ENCODE measurements at regions not wholly inside any gene's neighbourhood (a gene's known extent, or its start where the extent isn't known, plus 50 kb on each side); places are given as distances from the start of the nearest gene placed in this dataset.
A peak's percentile ranks its signal among the peaks of the same experiment; 100 is the strongest.
"Not testable (repeated sequence)": the region's sequence is repeated elsewhere in the genome, so short reads cannot be mapped to it uniquely, and the experiment has no call there.

DNA sequence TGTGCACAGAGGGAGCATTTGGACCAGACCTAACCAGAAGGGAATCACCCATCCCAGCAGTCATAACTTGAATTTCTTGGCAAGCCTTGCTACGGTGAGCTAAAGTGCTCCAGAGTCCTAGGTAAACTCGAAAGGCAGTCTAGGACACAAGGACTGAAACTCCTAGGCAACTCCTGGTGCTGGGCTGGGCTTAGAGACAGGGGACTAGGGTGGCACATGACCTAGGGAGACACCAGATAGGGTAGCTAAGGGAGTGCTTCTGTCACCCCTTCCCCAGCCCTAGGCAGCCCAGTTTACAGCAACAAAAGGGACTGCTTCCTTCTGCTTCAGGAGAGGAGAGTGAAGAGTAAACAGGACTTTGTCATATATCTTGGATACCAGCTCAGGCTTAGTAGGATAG is 256.4 kb upstream of the ARHGEF26 start:
- no peaks in the 10 kb centered on the region for H3K36me3 ChIP-seq (ENCODE audit: control insufficient read depth, insufficient read depth, low read length)
- H3K4me3 ChIP-seq (ENCODE audit: low read length), result no peak overlapping the region
- no peaks in the 10 kb centered on the region for H3K27me3 ChIP-seq (ENCODE audit: control insufficient read depth, insufficient read depth, low read length)
- no peaks in the 10 kb centered on the region for H3K9me3 ChIP-seq (replicated peaks; ENCODE audit: control insufficient read depth, low read depth, low read length)
- 90% methylated on average over 2 of the region's 2 CpGs for WGBS (ENCODE audit: insufficient coverage)
- H3K4me1 ChIP-seq (ENCODE audit: control insufficient read depth, insufficient read depth, low read length), result no peaks in the 10 kb centered on the region
- no peak for DNase-seq
- H3K27ac ChIP-seq (ENCODE audit: low read length), result no peak overlapping the region

DNA sequence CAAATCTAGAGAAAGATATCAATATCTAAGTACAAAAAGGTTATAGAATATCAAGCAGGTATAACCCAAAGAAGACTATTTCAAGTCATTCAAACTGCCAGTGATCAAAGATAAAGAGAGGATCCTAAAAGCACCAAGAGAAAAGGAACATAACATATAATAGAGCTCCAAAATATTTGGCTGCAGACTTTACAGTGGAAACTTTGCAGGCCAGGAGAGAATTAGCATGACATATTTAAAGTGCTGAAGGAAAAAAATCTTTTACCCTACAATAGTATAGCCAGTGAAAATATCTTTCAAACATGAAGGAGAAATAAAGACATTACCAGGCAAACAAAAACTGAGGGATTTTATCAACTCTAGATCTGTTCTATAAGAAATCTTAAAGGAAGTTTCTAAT is 254.3 kb upstream of the ARHGEF26 start:
- Histone ChIP-seq H3K27ac (ENCODE audit: low read length) (peak overlapping the region; percentile 51), H3K4me1 (ENCODE audit: control insufficient read depth, insufficient read depth, low read length) (no peaks in the 10 kb centered on the region), H3K27me3 (ENCODE audit: control insufficient read depth, insufficient read depth, low read length) (no peaks in the 10 kb centered on the region), H3K36me3 (ENCODE audit: control insufficient read depth, insufficient read depth, low read length) (no peaks in the 10 kb centered on the region), H3K9me3 (replicated peaks; ENCODE audit: control insufficient read depth, low read depth, low read length) (no peaks in the 10 kb centered on the region), H3K4me3 (ENCODE audit: low read length) (no peak overlapping the region)
- DNase-seq, result peak; percentile 87

DNA sequence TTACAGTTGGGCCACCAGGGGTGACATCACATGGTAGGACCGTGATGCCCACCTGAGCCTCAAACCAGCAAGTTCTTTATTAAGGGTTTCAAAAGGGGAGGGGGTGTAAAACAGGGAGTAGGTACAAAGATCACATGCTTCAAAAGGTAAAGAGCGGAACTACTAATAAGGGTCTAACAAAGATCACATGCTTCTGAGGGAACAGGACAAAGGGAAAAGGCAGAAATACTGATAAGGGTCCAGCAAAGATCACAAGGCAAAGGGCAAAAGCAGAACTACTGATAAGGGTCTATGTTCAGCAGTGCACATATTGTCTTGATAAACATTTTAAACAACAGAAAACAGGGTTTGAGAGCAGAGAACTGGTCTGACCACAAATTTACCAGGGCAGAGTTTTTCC is 246.8 kb upstream of the ARHGEF26 start:
- H3K4me1 ChIP-seq (ENCODE audit: control insufficient read depth, insufficient read depth, low read length); H3K9me3 ChIP-seq (replicated peaks; ENCODE audit: control insufficient read depth, low read depth, low read length); H3K4me3 ChIP-seq (ENCODE audit: low read length); DNase-seq; H3K27ac ChIP-seq (ENCODE audit: low read length); H3K36me3 ChIP-seq (ENCODE audit: control insufficient read depth, insufficient read depth, low read length); H3K27me3 ChIP-seq (ENCODE audit: control insufficient read depth, insufficient read depth, low read length): not testable (repeated sequence)
- WGBS (ENCODE audit: insufficient coverage), result 87% methylated on average over 2 of the region's 2 CpGs

DNA sequence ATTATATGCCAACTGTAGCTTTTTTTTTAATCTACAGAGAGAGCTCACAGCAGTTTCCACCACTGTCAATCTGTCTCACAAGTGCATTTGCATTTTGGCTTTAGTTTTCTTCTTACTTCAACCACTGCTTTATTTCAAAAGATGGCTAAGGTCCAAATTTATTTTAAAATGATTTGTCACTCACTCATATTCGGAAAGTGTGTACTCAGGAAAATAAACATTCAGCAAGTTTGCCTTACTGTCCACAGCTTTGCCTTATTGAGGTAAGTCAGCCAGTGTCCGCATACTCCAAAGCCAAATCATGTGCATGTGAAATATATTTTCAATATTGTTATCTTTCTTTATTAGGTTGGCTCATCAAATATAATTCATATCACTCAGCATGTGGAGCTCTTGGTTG is 240.7 kb upstream of the ARHGEF26 start:
- Histone ChIP-seq H3K27me3 (ENCODE audit: control insufficient read depth, insufficient read depth, low read length) (no peaks in the 10 kb centered on the region), H3K27ac (ENCODE audit: low read length) (no peak overlapping the region), H3K36me3 (ENCODE audit: control insufficient read depth, insufficient read depth, low read length) (no peaks in the 10 kb centered on the region), H3K9me3 (replicated peaks; ENCODE audit: control insufficient read depth, low read depth, low read length) (no peaks in the 10 kb centered on the region), H3K4me3 (ENCODE audit: low read length) (no peak overlapping the region), H3K4me1 (ENCODE audit: control insufficient read depth, insufficient read depth, low read length) (no peaks in the 10 kb centered on the region)
- DNase-seq, result no peak
- WGBS (ENCODE audit: insufficient coverage), result no CpG with 5 or more reads among the region's 2 CpGs

DNA sequence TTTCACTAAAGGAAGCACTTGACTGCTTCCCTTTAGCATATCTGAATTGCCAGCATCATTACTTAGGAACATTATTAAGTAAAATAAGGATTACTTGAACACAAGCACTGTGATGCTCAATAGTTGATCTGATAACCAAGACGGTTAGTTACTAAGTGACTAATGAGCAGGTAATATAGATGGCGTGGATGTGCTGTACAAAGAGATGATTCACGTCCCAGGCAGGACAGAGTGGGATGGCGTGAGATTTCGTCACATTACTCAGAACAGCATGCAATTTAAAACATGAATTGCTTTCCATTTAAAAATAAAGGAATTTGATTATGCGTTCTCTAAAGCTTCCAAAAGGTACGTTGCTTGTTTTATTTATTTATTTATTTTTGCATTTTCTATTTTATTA is 240.0 kb upstream of the ARHGEF26 start:
- Histone ChIP-seq H3K27me3 (ENCODE audit: control insufficient read depth, insufficient read depth, low read length) (no peaks in the 10 kb centered on the region), H3K9me3 (replicated peaks; ENCODE audit: control insufficient read depth, low read depth, low read length) (no peaks in the 10 kb centered on the region), H3K4me1 (ENCODE audit: control insufficient read depth, insufficient read depth, low read length) (no peaks in the 10 kb centered on the region), H3K36me3 (ENCODE audit: control insufficient read depth, insufficient read depth, low read length) (no peaks in the 10 kb centered on the region), H3K27ac (ENCODE audit: low read length) (no peak overlapping the region), H3K4me3 (ENCODE audit: low read length) (no peak overlapping the region)
- DNase-seq, result no peak
- WGBS (ENCODE audit: insufficient coverage), result no CpG with 5 or more reads among the region's 7 CpGs

DNA sequence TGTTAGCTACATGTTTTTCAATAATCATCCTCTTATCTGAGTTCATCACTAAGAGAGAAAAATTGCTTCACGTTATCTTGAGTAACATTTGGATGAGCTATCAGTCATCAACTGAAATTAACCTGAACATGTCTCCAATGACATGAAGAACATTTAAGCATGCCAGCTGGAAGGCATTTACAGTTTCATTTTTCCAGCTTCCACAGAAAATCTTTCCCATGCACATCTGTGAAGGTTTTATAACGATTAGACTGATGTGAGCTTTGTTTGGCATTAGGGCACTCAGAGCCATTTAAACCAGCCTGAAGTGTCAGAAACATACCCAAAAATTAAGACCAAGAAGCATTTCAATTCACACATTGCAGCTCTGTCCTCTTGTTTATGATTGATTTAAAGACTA is 235.8 kb upstream of the ARHGEF26 start:
- Histone ChIP-seq H3K9me3 (replicated peaks; ENCODE audit: control insufficient read depth, low read depth, low read length) (no peaks in the 10 kb centered on the region), H3K4me3 (ENCODE audit: low read length) (no peak overlapping the region), H3K27me3 (ENCODE audit: control insufficient read depth, insufficient read depth, low read length) (no peaks in the 10 kb centered on the region), H3K27ac (ENCODE audit: low read length) (no peak overlapping the region), H3K4me1 (ENCODE audit: control insufficient read depth, insufficient read depth, low read length) (no peaks in the 10 kb centered on the region), H3K36me3 (ENCODE audit: control insufficient read depth, insufficient read depth, low read length) (no peaks in the 10 kb centered on the region)
- no CpG with 5 or more reads among the region's 2 CpGs for WGBS (ENCODE audit: insufficient coverage)
- DNase-seq, result peak; percentile 39

DNA sequence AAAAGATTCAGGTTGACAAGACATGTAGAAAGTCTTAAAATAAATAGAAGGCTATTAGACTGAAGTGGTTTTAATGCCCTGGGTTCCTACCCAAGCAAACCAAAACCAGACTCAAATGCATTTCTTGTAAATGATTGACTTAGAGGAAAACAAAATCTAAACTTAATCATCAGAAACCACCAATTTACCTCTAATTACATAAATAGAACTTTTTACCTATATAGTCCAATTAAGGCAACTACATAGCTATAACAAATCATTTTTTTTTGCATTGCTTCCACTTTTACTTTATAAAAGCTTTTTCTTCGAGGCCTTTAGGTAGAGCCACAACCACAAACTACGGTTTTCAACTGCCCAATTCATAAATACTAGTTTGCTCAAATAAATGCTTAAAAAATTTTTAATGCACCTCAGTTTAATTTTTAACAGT is 231.3 kb upstream of the ARHGEF26 start:
- no peaks in the 10 kb centered on the region for H3K9me3 ChIP-seq (replicated peaks; ENCODE audit: control insufficient read depth, low read depth, low read length)
- H3K36me3 ChIP-seq (ENCODE audit: control insufficient read depth, insufficient read depth, low read length), result no peaks in the 10 kb centered on the region
- no CpG with 5 or more reads among the region's 2 CpGs for WGBS (ENCODE audit: insufficient coverage)
- no peak for DNase-seq
- no peaks in the 10 kb centered on the region for H3K27me3 ChIP-seq (ENCODE audit: control insufficient read depth, insufficient read depth, low read length)
- H3K4me3 ChIP-seq (ENCODE audit: low read length), result no peak overlapping the region
- H3K27ac ChIP-seq (ENCODE audit: low read length), result no peak overlapping the region
- H3K4me1 ChIP-seq (ENCODE audit: control insufficient read depth, insufficient read depth, low read length), result no peaks in the 10 kb centered on the region

DNA sequence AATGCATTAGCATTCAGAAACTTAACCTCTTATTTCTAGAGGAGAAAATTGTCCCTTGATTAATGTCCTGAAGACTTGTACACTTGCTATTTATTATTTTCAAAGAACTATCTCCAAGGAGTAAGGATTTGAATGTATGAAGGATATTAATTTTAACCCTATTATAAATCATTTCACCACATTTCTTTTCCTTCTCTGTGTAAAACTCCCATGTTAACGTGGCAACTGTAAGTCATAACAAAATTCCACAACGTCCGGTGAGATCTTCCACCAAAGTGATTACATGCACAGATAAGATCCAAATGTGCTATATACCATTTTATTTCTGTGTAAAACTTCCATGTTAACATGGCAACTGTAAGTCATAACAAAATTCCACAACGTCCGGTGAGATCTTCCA is 229.1 kb upstream of the ARHGEF26 start:
- Histone ChIP-seq H3K4me1 (ENCODE audit: control insufficient read depth, insufficient read depth, low read length) (no peaks in the 10 kb centered on the region), H3K36me3 (ENCODE audit: control insufficient read depth, insufficient read depth, low read length) (no peaks in the 10 kb centered on the region), H3K27ac (ENCODE audit: low read length) (no peak overlapping the region), H3K9me3 (replicated peaks; ENCODE audit: control insufficient read depth, low read depth, low read length) (no peaks in the 10 kb centered on the region), H3K4me3 (ENCODE audit: low read length) (no peak overlapping the region), H3K27me3 (ENCODE audit: control insufficient read depth, insufficient read depth, low read length) (no peaks in the 10 kb centered on the region)
- 20% methylated on average over 1 of the region's 5 CpGs for WGBS (ENCODE audit: insufficient coverage)
- DNase-seq, result peak; percentile 65

DNA sequence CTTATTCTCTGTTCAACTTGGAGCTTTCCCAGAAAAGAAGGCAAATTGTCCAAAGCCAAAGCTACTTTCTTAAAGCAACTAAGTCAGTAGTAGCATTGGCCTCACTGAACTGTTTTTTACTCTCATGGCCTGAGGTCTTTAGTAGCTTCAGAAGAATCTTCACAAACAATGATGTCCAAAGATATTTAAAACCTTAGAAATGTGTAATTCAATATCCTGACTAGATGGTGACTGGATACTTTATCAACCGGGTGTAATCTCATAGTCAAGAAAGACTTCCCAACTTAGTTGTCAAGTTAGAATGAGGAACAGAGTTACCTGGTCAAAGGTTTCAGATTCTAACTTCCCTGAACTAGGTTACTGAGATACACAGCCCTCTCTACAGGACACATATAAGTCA is 226.3 kb upstream of the ARHGEF26 start:
- Histone ChIP-seq H3K4me3 (ENCODE audit: low read length) (no peak overlapping the region), H3K27ac (ENCODE audit: low read length) (no peak overlapping the region), H3K9me3 (replicated peaks; ENCODE audit: control insufficient read depth, low read depth, low read length) (no peaks in the 10 kb centered on the region), H3K4me1 (ENCODE audit: control insufficient read depth, insufficient read depth, low read length) (no peaks in the 10 kb centered on the region), H3K36me3 (ENCODE audit: control insufficient read depth, insufficient read depth, low read length) (no peaks in the 10 kb centered on the region), H3K27me3 (ENCODE audit: control insufficient read depth, insufficient read depth, low read length) (no peaks in the 10 kb centered on the region)
- no CpG with 5 or more reads among the region's 1 CpG for WGBS (ENCODE audit: insufficient coverage)
- DNase-seq, result no peak

DNA sequence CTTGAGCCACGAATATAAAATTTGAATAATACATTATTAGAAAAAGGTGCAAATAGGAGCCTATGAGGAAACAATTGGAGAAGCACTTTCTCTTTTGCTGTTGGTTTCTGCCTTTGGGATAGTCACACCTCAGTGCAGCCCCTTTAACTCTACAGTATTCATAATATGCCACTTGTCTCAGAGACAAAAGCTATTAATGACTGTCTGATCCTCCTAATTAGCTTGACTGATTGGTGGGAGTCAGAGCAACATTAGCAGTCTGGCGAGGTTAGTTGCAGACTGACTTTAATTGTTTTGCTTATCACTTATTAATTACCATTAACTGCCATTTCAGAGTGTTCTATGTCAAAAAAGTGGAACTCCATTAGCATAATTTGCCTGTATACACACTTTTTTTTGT is 225.0 kb upstream of the ARHGEF26 start:
- Histone ChIP-seq H3K4me1 (ENCODE audit: control insufficient read depth, insufficient read depth, low read length) (no peaks in the 10 kb centered on the region), H3K4me3 (ENCODE audit: low read length) (no peak overlapping the region), H3K36me3 (ENCODE audit: control insufficient read depth, insufficient read depth, low read length) (no peaks in the 10 kb centered on the region), H3K9me3 (replicated peaks; ENCODE audit: control insufficient read depth, low read depth, low read length) (no peaks in the 10 kb centered on the region), H3K27ac (ENCODE audit: low read length) (no peak overlapping the region), H3K27me3 (ENCODE audit: control insufficient read depth, insufficient read depth, low read length) (no peaks in the 10 kb centered on the region)
- DNase-seq, result no peak
- no CpG with 5 or more reads among the region's 2 CpGs for WGBS (ENCODE audit: insufficient coverage)

DNA sequence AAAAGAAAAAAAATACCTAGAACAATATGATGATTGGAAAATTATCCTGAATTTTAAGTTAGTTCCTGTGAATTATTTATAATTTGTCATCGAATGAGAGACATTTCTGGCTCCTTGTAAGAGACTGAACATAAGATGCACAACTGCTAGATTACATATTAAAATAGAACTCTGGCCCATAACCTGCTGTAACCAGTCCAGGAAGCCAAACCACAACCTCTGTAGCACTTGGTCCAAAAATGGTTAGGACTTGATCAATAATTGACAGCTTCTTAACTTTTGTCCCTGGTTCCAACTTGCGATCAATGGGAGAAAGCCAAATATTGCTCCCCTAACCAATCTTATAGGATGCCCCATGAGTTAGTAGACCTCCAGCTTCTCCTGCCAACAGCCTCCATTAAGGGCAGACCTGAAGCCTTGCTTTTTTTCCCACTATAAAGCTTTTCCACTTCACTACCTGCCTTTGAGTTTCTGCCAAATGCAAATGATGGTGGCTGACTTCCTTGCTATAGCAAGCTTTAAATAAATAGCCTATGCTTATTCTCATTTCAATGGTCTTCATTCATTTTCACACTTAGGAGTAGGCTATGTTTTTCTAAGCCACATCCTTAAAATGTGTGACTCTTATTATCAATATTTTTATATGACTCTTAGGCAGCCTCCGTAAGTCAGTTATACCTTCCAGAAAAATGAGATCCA is 224.0 kb upstream of the ARHGEF26 start:
- no peak overlapping the region for H3K4me3 ChIP-seq (ENCODE audit: low read length)
- no peaks in the 10 kb centered on the region for H3K9me3 ChIP-seq (replicated peaks; ENCODE audit: control insufficient read depth, low read depth, low read length)
- 100% methylated on average over 1 of the region's 3 CpGs for WGBS (ENCODE audit: insufficient coverage)
- no peaks in the 10 kb centered on the region for H3K27me3 ChIP-seq (ENCODE audit: control insufficient read depth, insufficient read depth, low read length)
- H3K4me1 ChIP-seq (ENCODE audit: control insufficient read depth, insufficient read depth, low read length), result no peaks in the 10 kb centered on the region
- no peak overlapping the region for H3K27ac ChIP-seq (ENCODE audit: low read length)
- no peak for DNase-seq
- H3K36me3 ChIP-seq (ENCODE audit: control insufficient read depth, insufficient read depth, low read length), result no peaks in the 10 kb centered on the region
